GM21619 (cell line): ENCODE measurements at regions not wholly inside any gene's neighbourhood (a gene's known extent, or its start where the extent isn't known, plus 50 kb on each side); places are given as distances from the start of the nearest gene placed in this dataset.

Experiments used
- ATAC-seq: cut with Tn5 transposase; IDR thresholded peaks from one replicate; pipeline ENCODE4 v1.9.1; 2021; ENCODE audit not compliant: unreplicated experiment

GRCh38 chr15:95353512-95353911 is 977.0 kb upstream of the NR2F2 start:
- no peak for ATAC-seq

- no peak for ATAC-seq
These were observed 970.5 kb upstream of the NR2F2 start for GRCh38 chr15:95359966-95360365.

- ATAC-seq, result no peak
These were observed 968.2 kb upstream of the NR2F2 start for GRCh38 chr15:95362306-95362705.

GRCh38 chr15:95363646-95364045 is 966.9 kb upstream of the NR2F2 start:
- no peak for ATAC-seq

GRCh38 chr15:95365511-95366107 is 964.9 kb upstream of the NR2F2 start:
- ATAC-seq, result no peak

GRCh38 chr15:95368191-95368590 is 962.3 kb upstream of the NR2F2 start:
- ATAC-seq, result no peak

GRCh38 chr15:95368755-95369601 is 961.5 kb upstream of the NR2F2 start:
- no peak for ATAC-seq

GRCh38 chr15:95370291-95370690 is 960.2 kb upstream of the NR2F2 start:
- no peak for ATAC-seq

GRCh38 chr15:95371664-95372063 is 958.8 kb upstream of the NR2F2 start:
- no peak for ATAC-seq

- no peak for ATAC-seq
These were observed 955.2 kb upstream of the NR2F2 start for GRCh38 chr15:95375281-95375680.

- no peak for ATAC-seq
These were observed 953.1 kb upstream of the NR2F2 start for GRCh38 chr15:95377258-95377852.

- ATAC-seq, result no peak
These were observed 936.1 kb upstream of the NR2F2 start for GRCh38 chr15:95394186-95395067.

- no peak for ATAC-seq
These were observed 930.1 kb upstream of the NR2F2 start for GRCh38 chr15:95400428-95400827.

- no peak for ATAC-seq
These were observed 928.9 kb upstream of the NR2F2 start for GRCh38 chr15:95401587-95401986.

GRCh38 chr15:95405447-95405846 is 925.1 kb upstream of the NR2F2 start:
- no peak for ATAC-seq

- ATAC-seq, result no peak
These were observed 923.0 kb upstream of the NR2F2 start for GRCh38 chr15:95407534-95407933.

- no peak for ATAC-seq
These were observed 921.3 kb upstream of the NR2F2 start for GRCh38 chr15:95409211-95409610.

GRCh38 chr15:95409626-95410310 is 920.7 kb upstream of the NR2F2 start:
- no peak for ATAC-seq

- ATAC-seq, result no peak
These were observed 919.7 kb upstream of the NR2F2 start for GRCh38 chr15:95410757-95411156.

GRCh38 chr15:95416576-95416975 is 913.9 kb upstream of the NR2F2 start:
- no peak for ATAC-seq

GRCh38 chr15:95417761-95418160 is 912.7 kb upstream of the NR2F2 start:
- no peak for ATAC-seq
